ENCODE measurements at regions not wholly inside any gene's neighbourhood (a gene's known extent, or its start where the extent isn't known, plus 50 kb on each side); places are given as distances from the start of the nearest gene placed in this dataset.

DNA sequence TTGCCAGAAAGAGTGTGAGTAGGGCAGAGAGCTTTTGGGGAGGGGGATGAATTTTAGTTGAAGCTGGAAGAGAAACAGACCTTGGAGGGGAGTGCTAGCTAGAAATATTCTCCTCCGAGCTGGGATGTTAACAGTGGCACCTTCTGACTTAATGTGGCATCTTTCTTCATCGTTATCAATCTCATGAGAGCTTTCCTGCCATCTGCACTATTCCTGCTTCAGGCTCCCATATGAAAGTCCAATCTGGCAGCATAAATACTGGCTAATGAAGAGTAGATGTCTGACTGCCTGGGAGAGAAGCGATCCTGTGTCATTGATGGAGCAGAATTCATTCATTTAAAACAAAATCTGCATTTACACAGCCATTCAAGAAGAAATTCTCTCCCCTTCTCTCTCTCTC is 284.5 kb downstream of the TMEM38B start:
- intact Hi-C loops (cut with DNase I; ENCODE audit: low total_unique reads) = no loop called here
- in situ Hi-C loops (cut with MboI; ENCODE audit: low pct_ligation_motif_present in 1 of 4, low pct_unique_long_range_greater_than_20kb in 1 of 4, low sequenced_read_pairs in 3 of 4) = no loop called here
- H3K4me3 ChIP-seq = no peak overlapping the region
- H3K27ac ChIP-seq = no peak overlapping the region
- DNase-seq = no peak
- H3K9me3 ChIP-seq = no peaks in the 10 kb centered on the region
- no peaks in the 10 kb centered on the region for H3K27me3 ChIP-seq
- 67 to 76% methylated on average over 3 of the region's 3 CpGs for WGBS, 2 donors (ENCODE audit: low coverage in 1 of 2)
- no peaks in the 10 kb centered on the region for H3K36me3 ChIP-seq
- no peak for TF ChIP-seq POLR2AphosphoS5 (IDR thresholded peaks at IDR 0.05)
- TF ChIP-seq POLR2A (IDR thresholded peaks at IDR 0.05) = no peak
- no peak for TF ChIP-seq EP300 (IDR thresholded peaks at IDR 0.05; ENCODE audit: low read depth)
- TF ChIP-seq, protein P1, sequence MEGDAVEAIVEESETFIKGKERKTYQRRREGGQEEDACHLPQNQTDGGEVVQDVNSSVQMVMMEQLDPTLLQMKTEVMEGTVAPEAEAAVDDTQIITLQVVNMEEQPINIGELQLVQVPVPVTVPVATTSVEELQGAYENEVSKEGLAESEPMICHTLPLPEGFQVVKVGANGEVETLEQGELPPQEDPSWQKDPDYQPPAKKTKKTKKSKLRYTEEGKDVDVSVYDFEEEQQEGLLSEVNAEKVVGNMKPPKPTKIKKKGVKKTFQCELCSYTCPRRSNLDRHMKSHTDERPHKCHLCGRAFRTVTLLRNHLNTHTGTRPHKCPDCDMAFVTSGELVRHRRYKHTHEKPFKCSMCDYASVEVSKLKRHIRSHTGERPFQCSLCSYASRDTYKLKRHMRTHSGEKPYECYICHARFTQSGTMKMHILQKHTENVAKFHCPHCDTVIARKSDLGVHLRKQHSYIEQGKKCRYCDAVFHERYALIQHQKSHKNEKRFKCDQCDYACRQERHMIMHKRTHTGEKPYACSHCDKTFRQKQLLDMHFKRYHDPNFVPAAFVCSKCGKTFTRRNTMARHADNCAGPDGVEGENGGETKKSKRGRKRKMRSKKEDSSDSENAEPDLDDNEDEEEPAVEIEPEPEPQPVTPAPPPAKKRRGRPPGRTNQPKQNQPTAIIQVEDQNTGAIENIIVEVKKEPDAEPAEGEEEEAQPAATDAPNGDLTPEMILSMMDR (IDR thresholded peaks at IDR 0.05) = no peak
- no peaks in the 10 kb centered on the region for H3K4me1 ChIP-seq

DNA sequence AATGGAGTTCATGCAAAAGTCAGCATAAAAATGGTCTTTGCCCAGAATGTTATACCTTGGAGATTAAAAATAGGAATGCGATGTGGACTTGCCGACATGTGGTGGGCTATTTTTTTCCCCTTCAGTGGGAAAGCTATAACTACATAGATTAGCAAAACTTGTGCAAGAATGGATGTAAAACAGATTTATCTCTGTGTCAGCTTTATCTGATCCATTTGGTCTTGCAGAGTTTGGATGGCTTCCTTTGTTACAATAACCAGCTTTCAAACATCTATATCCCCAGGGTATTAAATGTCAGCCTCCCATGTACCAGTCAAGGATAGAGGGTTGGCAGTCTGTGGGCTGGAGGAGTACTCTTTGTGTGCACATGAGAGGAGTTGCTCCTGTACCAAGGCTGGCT is 284.9 kb downstream of the TMEM38B start:
- Histone ChIP-seq H3K4me1 (no peaks in the 10 kb centered on the region), H3K27me3 (no peaks in the 10 kb centered on the region), H3K9me3 (no peaks in the 10 kb centered on the region), H3K4me3 (no peak overlapping the region), H3K27ac (no peak overlapping the region), H3K36me3 (no peaks in the 10 kb centered on the region)
- intact Hi-C loops (cut with DNase I; ENCODE audit: low total_unique reads) = no loop called here
- TF ChIP-seq EP300 (IDR thresholded peaks at IDR 0.05; ENCODE audit: low read depth) (no peak), POLR2A (IDR thresholded peaks at IDR 0.05) (no peak), POLR2AphosphoS5 (IDR thresholded peaks at IDR 0.05) (no peak)
- TF ChIP-seq, protein P1 (IDR thresholded peaks at IDR 0.05) = no peak
- DNase-seq = no peak
- in situ Hi-C loops (cut with MboI; ENCODE audit: low pct_ligation_motif_present in 1 of 4, low pct_unique_long_range_greater_than_20kb in 1 of 4, low sequenced_read_pairs in 3 of 4) = no loop called here
- WGBS, 2 donors (ENCODE audit: low coverage in 1 of 2) = 67 to 77% methylated on average over 2 of the region's 2 CpGs

DNA sequence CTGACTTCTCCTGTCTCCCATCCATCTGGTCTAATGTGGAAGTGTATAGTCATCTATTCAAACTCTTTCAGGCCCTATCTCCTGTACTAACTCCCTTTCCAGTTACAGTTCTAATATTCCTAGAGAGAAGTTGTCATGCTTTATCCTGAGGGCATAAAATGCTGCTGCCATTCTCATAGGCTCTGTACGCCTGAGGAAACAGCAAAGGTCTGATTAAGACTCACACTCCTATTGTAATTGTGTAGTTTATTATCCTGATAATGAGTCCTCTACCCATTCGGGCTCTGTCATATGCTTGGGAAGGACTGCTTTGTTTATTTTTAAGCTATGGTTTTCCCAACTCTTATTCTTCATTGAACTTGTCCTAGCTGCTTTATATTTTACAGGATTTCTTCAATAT is 290.4 kb downstream of the TMEM38B start:
- H3K4me3 ChIP-seq = no peak overlapping the region
- TF ChIP-seq, protein P1 (IDR thresholded peaks at IDR 0.05) = no peak
- TF ChIP-seq EP300 (IDR thresholded peaks at IDR 0.05; ENCODE audit: low read depth) (no peak), POLR2A (IDR thresholded peaks at IDR 0.05) (no peak), POLR2AphosphoS5 (IDR thresholded peaks at IDR 0.05) (no peak)
- 62 to 76% methylated on average over 2 of the region's 2 CpGs for WGBS, 2 donors (ENCODE audit: low coverage in 1 of 2)
- no peaks in the 10 kb centered on the region for H3K36me3 ChIP-seq
- in situ Hi-C loops (cut with MboI; ENCODE audit: low pct_ligation_motif_present in 1 of 4, low pct_unique_long_range_greater_than_20kb in 1 of 4, low sequenced_read_pairs in 3 of 4) (no loop called here), intact Hi-C loops (cut with DNase I; ENCODE audit: low total_unique reads) (no loop called here)
- H3K27me3 ChIP-seq = no peaks in the 10 kb centered on the region
- H3K9me3 ChIP-seq = no peaks in the 10 kb centered on the region
- no peak overlapping the region for H3K27ac ChIP-seq
- no peak for DNase-seq
- no peaks in the 10 kb centered on the region for H3K4me1 ChIP-seq

DNA sequence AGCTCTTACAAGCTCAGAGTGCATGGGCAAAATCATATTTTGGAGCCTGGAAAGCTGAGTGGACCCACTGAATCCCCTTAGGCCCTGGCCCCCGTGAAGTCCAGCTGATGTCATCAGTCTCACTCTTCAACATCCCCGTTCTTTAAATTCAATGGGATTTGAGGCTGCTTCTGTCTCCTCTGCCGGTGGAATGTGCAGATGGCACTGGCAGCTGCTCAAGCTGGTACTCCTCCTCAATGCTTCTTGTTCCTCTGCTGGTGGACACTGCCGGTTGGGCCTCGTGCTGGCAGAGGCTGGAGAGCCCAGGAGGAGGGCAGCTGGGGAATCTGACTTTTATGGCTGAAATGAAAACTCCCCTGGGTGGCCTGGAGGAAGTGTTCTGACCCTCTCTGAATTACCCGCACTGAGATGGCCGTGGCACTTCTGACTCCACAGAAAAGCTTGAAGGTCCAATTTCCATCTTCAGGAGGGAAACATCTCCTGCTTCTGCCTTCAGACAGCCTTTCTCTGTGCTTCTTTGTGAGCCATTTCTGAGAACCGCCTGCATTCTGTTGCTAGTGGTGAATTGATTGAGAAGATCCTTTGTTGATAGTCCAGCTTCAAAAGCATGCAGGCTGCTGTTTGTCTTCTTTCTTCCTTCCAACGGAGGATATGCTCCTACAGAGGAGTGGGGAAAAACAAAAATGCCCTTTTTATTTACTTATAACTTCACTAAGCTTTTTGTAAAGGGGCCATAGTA is 298.9 kb downstream of the TMEM38B start:
- H3K27ac ChIP-seq = no peak overlapping the region
- no peak overlapping the region for H3K4me3 ChIP-seq
- H3K4me1 ChIP-seq = no peaks in the 10 kb centered on the region
- in situ Hi-C loops (cut with MboI; ENCODE audit: low pct_ligation_motif_present in 1 of 4, low pct_unique_long_range_greater_than_20kb in 1 of 4, low sequenced_read_pairs in 3 of 4) (no loop called here), intact Hi-C loops (cut with DNase I; ENCODE audit: low total_unique reads) (no loop called here)
- H3K27me3 ChIP-seq = no peaks in the 10 kb centered on the region
- H3K9me3 ChIP-seq = no peaks in the 10 kb centered on the region
- no peak for DNase-seq
- WGBS, 2 donors (ENCODE audit: low coverage in 1 of 2) = 69 to 75% methylated on average over 3 to 9 of the region's 9 CpGs
- TF ChIP-seq POLR2A (IDR thresholded peaks at IDR 0.05) (no peak), POLR2AphosphoS5 (IDR thresholded peaks at IDR 0.05) (no peak), EP300 (IDR thresholded peaks at IDR 0.05; ENCODE audit: low read depth) (no peak)
- TF ChIP-seq, protein P1 (IDR thresholded peaks at IDR 0.05) = no peak
- no peaks in the 10 kb centered on the region for H3K36me3 ChIP-seq
